ENCODE measurements at regions not wholly inside any gene's neighbourhood (a gene's known extent, or its start where the extent isn't known, plus 50 kb on each side); places are given as distances from the start of the nearest gene placed in this dataset.

DNA sequence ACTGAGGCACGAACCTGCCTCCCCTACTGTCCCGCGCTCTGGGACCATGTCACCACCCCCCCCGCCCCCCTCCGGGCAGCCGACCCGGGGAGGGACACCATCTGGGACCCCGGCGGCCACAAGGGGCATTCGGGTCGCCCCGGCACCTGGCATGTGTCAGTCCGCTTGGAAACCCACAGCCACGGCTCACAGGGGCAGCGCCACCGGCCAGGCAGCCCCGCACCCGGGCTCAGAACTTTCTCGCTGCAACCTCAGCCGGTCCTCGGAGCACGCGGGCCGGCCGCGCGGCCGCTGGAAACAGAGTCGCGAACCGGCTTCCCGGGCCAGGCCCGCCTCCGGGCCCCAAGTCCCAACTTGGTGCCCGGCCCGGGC, 159.9 kb upstream of the GRK3 start:
- Histone ChIP-seq H2BK5ac (ENCODE audit: low read depth, low read length) (no peak overlapping the region), H2BK15ac (ENCODE audit: low read length) (no peak overlapping the region), H3K79me2 (ENCODE audit: control insufficient read depth in 1 of 2, insufficient read depth in 2 of 2, low read length in 2 of 2) (peaks cover 0 to 48% of the 10 kb centered on the region in 2 experiments; a peak in 3 of 4 replicates), H4K8ac (ENCODE audit: extremely low read depth, insufficient read depth, low read length) (no peak overlapping the region), H2AK5ac (ENCODE audit: low read depth, low read length) (no peak overlapping the region), H3K9me3 (ENCODE audit: insufficient read depth in 2 of 2, low read depth in 1 of 2, low read length in 1 of 2) (no peaks in the 10 kb centered on the region), H4K20me1 (replicated peaks in 1 of 2; ENCODE audit: control insufficient read depth in 1 of 2, insufficient read depth in 2 of 2, low read length in 2 of 2) (peaks cover 0 to 15% of the 10 kb centered on the region in 2 experiments), H3K23ac (ENCODE audit: insufficient read length) (no peak overlapping the region), H3K36me3 (ENCODE audit: control insufficient read depth in 2 of 4, insufficient read depth in 4 of 4, low read length in 3 of 4) (no peaks in the 10 kb centered on the region), H3K27ac (ENCODE audit: low read depth, low read length) (no peak overlapping the region; the same call in 1 of the 2 replicates), H2BK20ac (ENCODE audit: low read length) (no peak overlapping the region), H3K14ac (ENCODE audit: insufficient read length) (no peak overlapping the region), H3K4ac (replicated peaks; ENCODE audit: insufficient read length, low read depth, low read length) (no peak overlapping the region), H3K27me3 (replicated peaks in 1 of 4; ENCODE audit: control insufficient read depth in 3 of 4, extremely low read depth in 1 of 4, insufficient read depth in 3 of 4, low read length in 3 of 4) (peaks cover 0 to 6% (median 6%) of the 10 kb centered on the region in 4 experiments; a peak in 4 of 7 replicates), H2BK120ac (replicated peaks; ENCODE audit: low read depth, low read length) (no peak overlapping the region), H2AFZ (ENCODE audit: low read length) (no peak overlapping the region), H3K23me2 (ENCODE audit: low read depth, low read length) (peaks cover 7% of the 10 kb centered on the region; the same call in 1 of the 2 replicates), H3K9ac (replicated peaks in 1 of 4; ENCODE audit: extremely low read depth in 1 of 4, low read depth in 3 of 4, low read length in 3 of 4) (peak overlapping the region in 2 of 4 experiments; percentile 51 to 68; a peak in 2 of 7 replicates), H3K4me1 (replicated peaks in 1 of 4; ENCODE audit: control insufficient read depth in 3 of 4, insufficient read depth in 4 of 4, low read length in 3 of 4) (peaks cover 9 to 42% (median 20%) of the 10 kb centered on the region in 4 experiments), H3K56ac (replicated peaks; ENCODE audit: insufficient read length, low read depth, low read length) (no peak overlapping the region), H4K91ac (replicated peaks; ENCODE audit: insufficient read length, low read length) (no peak overlapping the region), H3K79me1 (ENCODE audit: low read depth, low read length) (peaks cover 5% of the 10 kb centered on the region; the same call in 1 of the 2 replicates), H4K5ac (ENCODE audit: insufficient read length, low read depth, low read length) (no peak overlapping the region), H3K18ac (ENCODE audit: extremely low read depth, low read length) (no peak overlapping the region), H2BK12ac (ENCODE audit: low read depth, low read length) (no peak overlapping the region), H3K4me3 (ENCODE audit: extremely low read depth in 1 of 4, insufficient read depth in 2 of 4, low read depth in 3 of 4, low read length in 4 of 4) (peak overlapping the region; percentile 39 to 83 (median 60)), H3K4me2 (ENCODE audit: insufficient read depth in 1 of 2, low read depth in 2 of 2, low read length in 2 of 2) (peak overlapping the region; percentile 80 to 83)
- CTCF ChIA-PET (ENCODE audit: partially characterized antibody): no interaction called here
- WGBS, 2 experiments (ENCODE audit: extremely low coverage in 1 of 2, insufficient coverage in 1 of 2, insufficient read length in 1 of 2, insufficient replicate concordance in 2 of 2, low coverage in 1 of 2, low lambda C conversion rate in 2 of 2, missing lambda C conversion rate in 1 of 2): 0% methylated on average over 20 of the region's 36 CpGs; no CpG with 5 or more reads in 1 of the 2 experiments
- TF ChIP-seq, protein P1, sequence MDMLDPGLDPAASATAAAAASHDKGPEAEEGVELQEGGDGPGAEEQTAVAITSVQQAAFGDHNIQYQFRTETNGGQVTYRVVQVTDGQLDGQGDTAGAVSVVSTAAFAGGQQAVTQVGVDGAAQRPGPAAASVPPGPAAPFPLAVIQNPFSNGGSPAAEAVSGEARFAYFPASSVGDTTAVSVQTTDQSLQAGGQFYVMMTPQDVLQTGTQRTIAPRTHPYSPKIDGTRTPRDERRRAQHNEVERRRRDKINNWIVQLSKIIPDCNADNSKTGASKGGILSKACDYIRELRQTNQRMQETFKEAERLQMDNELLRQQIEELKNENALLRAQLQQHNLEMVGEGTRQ (IDR thresholded peaks at IDR 0.05; ENCODE audit: low read length): no peak
- no peak for TF ChIP-seq SIX5 (IDR thresholded peaks at IDR 0.05; ENCODE audit: low read depth, low read length)
- no peak for TF ChIP-seq SP4 (IDR thresholded peaks at IDR 0.05; ENCODE audit: low read length)
- TF ChIP-seq HDAC2 (IDR thresholded peaks at IDR 0.05; ENCODE audit: borderline replicate concordance in 1 of 2, low read depth in 2 of 2, low read length in 2 of 2): no peak
- TF ChIP-seq, protein P2, sequence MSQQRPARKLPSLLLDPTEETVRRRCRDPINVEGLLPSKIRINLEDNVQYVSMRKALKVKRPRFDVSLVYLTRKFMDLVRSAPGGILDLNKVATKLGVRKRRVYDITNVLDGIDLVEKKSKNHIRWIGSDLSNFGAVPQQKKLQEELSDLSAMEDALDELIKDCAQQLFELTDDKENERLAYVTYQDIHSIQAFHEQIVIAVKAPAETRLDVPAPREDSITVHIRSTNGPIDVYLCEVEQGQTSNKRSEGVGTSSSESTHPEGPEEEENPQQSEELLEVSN (IDR thresholded peaks at IDR 0.05): 0 out of 2 replicates have a peak, but pooled peaks have one; percentile 20
- TF ChIP-seq CEBPB (IDR thresholded peaks at IDR 0.05; ENCODE audit: low read depth, low read length): no peak
- TF ChIP-seq RBBP5 (IDR thresholded peaks at IDR 0.05; ENCODE audit: borderline replicate concordance, low read depth, low read length): peak; percentile 47; the same call in 1 of the 2 replicates
- peak; percentile 26; the same call in 1 of the 2 replicates for TF ChIP-seq TBP (IDR thresholded peaks at IDR 0.05; ENCODE audit: low read depth, low read length)
- no peak for TF ChIP-seq RNF2 (IDR thresholded peaks at IDR 0.05; ENCODE audit: borderline replicate concordance, low read depth, low read length, missing control alignments, poor library complexity, severe bottlenecking)
- POLR2A ChIA-PET (ENCODE audit: partially characterized antibody): interaction anchor here (1.0 kb wide), 1 partner anchor 20 kb away, joined by 4 read pairs; no protein-coding TSS in a partner anchor
- DNase-seq (ENCODE audit: low read depth in 1 of 2, low spot score in 2 of 2) (no peak), FAIRE-seq (no peak)

All from H1 (cell line).